ENCODE measurements at regions not wholly inside any gene's neighbourhood (a gene's known extent, or its start where the extent isn't known, plus 50 kb on each side); places are given as distances from the start of the nearest gene placed in this dataset.

DNA sequence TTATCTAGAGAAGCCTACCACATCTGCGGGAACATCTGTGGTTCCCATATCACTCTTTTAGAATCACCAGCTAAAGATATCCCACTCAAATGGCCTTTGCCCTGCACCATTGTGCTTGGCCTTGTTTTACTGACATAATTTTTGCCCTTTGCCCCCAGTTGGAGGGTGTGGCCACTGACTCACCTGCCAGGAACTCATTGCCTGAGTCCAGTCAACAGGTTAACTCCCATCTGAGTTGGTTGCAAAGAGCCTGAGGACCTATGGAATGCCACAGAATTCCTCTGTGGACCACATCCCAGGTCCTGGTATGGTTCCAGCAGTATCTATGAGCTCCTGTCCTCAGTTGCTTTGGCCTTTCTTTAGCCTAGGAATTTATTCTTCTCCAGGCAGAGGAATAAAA is 55.7 kb upstream of the PTGR2 start:
- CTCF ChIA-PET = interaction anchor here (0.6 to 1.3 kb wide), 3 partner anchors 36 to 61 kb away, joined by 3 to 5 read pairs (median 4); a partner anchor contains a TSS
- peak; percentile 82 for DNase-seq
- peaks cover 32% of the 10 kb centered on the region for H3K4me1 Mint-ChIP-seq (ENCODE audit: low read depth, unreplicated experiment)
- no peak overlapping the region for H3K27ac Mint-ChIP-seq (ENCODE audit: unreplicated experiment)
- no peaks in the 10 kb centered on the region for H3K9me3 Mint-ChIP-seq (ENCODE audit: low read depth, unreplicated experiment)
- BruUV-seq (replicated peaks) = no TSS peak
- intact Hi-C loops (cut with micrococcal nuclease; ENCODE audit: unreplicated experiment) = no loop called here
- H3K36me3 Mint-ChIP-seq (ENCODE audit: insufficient read depth, unreplicated experiment) = no peaks in the 10 kb centered on the region
- no peak overlapping the region for H3K4me3 Mint-ChIP-seq (ENCODE audit: low read depth, unreplicated experiment)
- TF ChIP-seq, protein P1, sequence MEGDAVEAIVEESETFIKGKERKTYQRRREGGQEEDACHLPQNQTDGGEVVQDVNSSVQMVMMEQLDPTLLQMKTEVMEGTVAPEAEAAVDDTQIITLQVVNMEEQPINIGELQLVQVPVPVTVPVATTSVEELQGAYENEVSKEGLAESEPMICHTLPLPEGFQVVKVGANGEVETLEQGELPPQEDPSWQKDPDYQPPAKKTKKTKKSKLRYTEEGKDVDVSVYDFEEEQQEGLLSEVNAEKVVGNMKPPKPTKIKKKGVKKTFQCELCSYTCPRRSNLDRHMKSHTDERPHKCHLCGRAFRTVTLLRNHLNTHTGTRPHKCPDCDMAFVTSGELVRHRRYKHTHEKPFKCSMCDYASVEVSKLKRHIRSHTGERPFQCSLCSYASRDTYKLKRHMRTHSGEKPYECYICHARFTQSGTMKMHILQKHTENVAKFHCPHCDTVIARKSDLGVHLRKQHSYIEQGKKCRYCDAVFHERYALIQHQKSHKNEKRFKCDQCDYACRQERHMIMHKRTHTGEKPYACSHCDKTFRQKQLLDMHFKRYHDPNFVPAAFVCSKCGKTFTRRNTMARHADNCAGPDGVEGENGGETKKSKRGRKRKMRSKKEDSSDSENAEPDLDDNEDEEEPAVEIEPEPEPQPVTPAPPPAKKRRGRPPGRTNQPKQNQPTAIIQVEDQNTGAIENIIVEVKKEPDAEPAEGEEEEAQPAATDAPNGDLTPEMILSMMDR (IDR thresholded peaks at IDR 0.05; ENCODE audit: unreplicated experiment) = no peak
- H3K27me3 Mint-ChIP-seq (ENCODE audit: unreplicated experiment) = no peaks in the 10 kb centered on the region

DNA sequence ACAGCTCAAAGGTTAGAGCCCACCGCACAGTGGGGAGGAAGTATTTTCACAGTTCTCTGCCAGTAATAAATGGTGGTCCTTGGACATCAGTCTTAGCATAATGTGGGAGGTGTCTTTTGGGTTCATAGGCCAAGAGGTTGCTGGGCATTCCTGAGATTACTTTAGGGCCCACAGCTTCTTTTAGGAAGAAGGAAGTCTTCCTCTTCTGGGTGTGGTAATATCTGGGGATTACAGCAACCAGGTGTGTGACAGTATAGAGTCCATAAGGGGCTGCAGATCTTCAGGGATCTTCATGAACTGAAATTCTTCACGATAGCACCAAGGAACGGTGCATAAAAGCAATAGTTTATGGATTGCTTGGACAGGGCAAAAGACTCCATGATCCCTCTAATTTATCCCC is 56.2 kb upstream of the PTGR2 start:
- Mint-ChIP-seq H3K27ac (ENCODE audit: unreplicated experiment) (no peak overlapping the region), H3K4me1 (ENCODE audit: low read depth, unreplicated experiment) (peaks cover 32% of the 10 kb centered on the region), H3K36me3 (ENCODE audit: insufficient read depth, unreplicated experiment) (no peaks in the 10 kb centered on the region), H3K27me3 (ENCODE audit: unreplicated experiment) (no peaks in the 10 kb centered on the region), H3K9me3 (ENCODE audit: low read depth, unreplicated experiment) (no peaks in the 10 kb centered on the region), H3K4me3 (ENCODE audit: low read depth, unreplicated experiment) (no peak overlapping the region)
- BruUV-seq (replicated peaks) = no TSS peak
- TF ChIP-seq, protein P1 (IDR thresholded peaks at IDR 0.05; ENCODE audit: unreplicated experiment) = no peak
- CTCF ChIA-PET = interaction anchor here (0.6 to 1.3 kb wide), 4 partner anchors 10 to 61 kb away, joined by 3 to 5 read pairs (median 4); a partner anchor contains a TSS
- intact Hi-C loops (cut with micrococcal nuclease; ENCODE audit: unreplicated experiment) = no loop called here
- no peak for DNase-seq

DNA sequence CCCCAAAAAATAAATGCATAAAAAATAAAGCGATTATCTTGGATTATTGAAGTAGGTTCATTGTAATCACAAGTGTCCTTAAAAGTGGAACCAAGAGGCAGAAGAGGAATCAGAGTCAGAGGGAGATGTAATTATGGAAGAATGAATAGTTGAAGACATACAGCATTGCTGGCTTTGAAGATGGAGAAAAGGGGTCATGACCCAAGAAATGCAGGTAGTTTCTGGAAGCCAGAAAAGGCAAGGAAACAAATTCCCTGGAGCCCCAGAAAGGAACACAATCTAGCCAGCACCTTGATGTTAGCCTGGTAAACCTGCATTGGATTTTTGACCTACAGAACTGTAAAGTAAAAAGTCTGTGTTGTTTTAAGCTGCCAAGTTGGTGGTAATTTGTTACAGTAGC is 57.5 kb upstream of the PTGR2 start:
- Mint-ChIP-seq H3K9me3 (ENCODE audit: low read depth, unreplicated experiment) (no peaks in the 10 kb centered on the region), H3K27ac (ENCODE audit: unreplicated experiment) (no peak overlapping the region), H3K27me3 (ENCODE audit: unreplicated experiment) (no peaks in the 10 kb centered on the region), H3K4me3 (ENCODE audit: low read depth, unreplicated experiment) (no peak overlapping the region), H3K36me3 (ENCODE audit: insufficient read depth, unreplicated experiment) (no peaks in the 10 kb centered on the region), H3K4me1 (ENCODE audit: low read depth, unreplicated experiment) (peaks cover 32% of the 10 kb centered on the region)
- BruUV-seq (replicated peaks) = no TSS peak
- CTCF ChIA-PET = no interaction called here
- intact Hi-C loops (cut with micrococcal nuclease; ENCODE audit: unreplicated experiment) = no loop called here
- no peak for DNase-seq
- TF ChIP-seq, protein P1 (IDR thresholded peaks at IDR 0.05; ENCODE audit: unreplicated experiment) = no peak

DNA sequence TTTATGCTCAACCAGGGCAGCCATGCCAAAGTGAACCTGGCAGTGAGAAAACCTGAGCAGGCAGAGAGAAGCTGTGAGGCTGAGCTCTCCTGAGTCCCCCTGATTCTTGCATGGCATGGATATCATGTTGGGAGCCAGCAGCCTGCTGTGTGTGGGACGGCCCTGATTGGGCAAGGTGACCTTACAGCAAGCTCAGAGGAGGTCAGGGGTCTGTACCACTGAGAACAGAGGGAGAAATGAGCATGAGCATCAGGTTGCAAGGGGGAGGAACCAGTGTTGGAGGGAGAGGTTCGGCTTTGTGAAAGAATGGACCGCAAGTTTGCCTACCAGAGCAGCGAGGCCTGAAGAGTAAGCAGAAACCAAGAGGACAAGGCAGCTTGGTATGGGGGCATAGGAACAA is 59.1 kb upstream of the PTGR2 start:
- Mint-ChIP-seq H3K4me3 (ENCODE audit: low read depth, unreplicated experiment) (no peak overlapping the region), H3K9me3 (ENCODE audit: low read depth, unreplicated experiment) (no peaks in the 10 kb centered on the region), H3K4me1 (ENCODE audit: low read depth, unreplicated experiment) (peaks cover 28% of the 10 kb centered on the region), H3K36me3 (ENCODE audit: insufficient read depth, unreplicated experiment) (peaks cover 5% of the 10 kb centered on the region), H3K27ac (ENCODE audit: unreplicated experiment) (no peak overlapping the region), H3K27me3 (ENCODE audit: unreplicated experiment) (no peaks in the 10 kb centered on the region)
- TF ChIP-seq, protein P1 (IDR thresholded peaks at IDR 0.05; ENCODE audit: unreplicated experiment) = no peak
- DNase-seq = no peak
- no TSS peak for BruUV-seq (replicated peaks)
- intact Hi-C loops (cut with micrococcal nuclease; ENCODE audit: unreplicated experiment) = no loop called here
- CTCF ChIA-PET = interaction anchor here (0.7 kb wide), 1 partner anchor 293 kb away, joined by 3 read pairs; no protein-coding TSS in a partner anchor

Measured in Calu3 (cell line).